ENCODE measurements at regions not wholly inside any gene's neighbourhood (a gene's known extent, or its start where the extent isn't known, plus 50 kb on each side); places are given as distances from the start of the nearest gene placed in this dataset.

DNA sequence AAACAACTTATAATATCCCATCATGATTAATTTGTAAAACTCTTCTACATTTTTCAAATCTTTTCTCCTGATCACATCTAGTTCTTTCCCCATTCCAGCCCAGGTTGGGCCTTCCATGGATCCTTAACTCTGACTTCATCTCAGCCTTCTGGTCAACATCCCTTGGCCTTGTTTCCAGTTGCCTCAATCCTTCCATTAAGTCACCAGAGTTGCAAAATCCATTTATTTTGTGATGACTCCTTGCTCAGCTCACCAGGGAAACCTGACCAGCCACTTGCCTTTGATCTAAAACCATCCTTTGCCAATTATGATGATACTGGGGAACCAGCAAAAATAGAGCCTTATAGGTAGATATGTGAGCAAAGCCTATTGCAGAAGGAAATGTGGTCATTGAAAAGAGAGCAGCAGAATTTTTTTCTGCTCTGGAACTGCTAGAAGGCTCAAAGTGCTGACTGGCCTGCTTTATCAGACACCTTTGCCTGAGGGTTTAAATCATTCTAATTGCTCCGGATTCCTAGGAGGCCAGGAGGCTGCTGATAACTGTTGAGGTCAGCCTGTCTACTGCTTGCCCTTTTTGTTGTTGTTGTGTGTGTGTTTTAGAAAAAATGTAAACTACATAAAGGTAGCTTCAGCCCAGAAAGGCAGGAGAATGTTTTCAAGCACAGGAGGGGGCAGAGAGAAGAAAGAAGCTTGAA is 512.2 kb upstream of the GRIA1 start:
- no peak overlapping the region for H3K27ac ChIP-seq
- TF ChIP-seq ZFX (IDR thresholded peaks at IDR 0.05), result no peak
- TF ChIP-seq, protein P1, sequence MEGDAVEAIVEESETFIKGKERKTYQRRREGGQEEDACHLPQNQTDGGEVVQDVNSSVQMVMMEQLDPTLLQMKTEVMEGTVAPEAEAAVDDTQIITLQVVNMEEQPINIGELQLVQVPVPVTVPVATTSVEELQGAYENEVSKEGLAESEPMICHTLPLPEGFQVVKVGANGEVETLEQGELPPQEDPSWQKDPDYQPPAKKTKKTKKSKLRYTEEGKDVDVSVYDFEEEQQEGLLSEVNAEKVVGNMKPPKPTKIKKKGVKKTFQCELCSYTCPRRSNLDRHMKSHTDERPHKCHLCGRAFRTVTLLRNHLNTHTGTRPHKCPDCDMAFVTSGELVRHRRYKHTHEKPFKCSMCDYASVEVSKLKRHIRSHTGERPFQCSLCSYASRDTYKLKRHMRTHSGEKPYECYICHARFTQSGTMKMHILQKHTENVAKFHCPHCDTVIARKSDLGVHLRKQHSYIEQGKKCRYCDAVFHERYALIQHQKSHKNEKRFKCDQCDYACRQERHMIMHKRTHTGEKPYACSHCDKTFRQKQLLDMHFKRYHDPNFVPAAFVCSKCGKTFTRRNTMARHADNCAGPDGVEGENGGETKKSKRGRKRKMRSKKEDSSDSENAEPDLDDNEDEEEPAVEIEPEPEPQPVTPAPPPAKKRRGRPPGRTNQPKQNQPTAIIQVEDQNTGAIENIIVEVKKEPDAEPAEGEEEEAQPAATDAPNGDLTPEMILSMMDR (conservative IDR thresholded peaks at IDR 0.05), result no peak

DNA sequence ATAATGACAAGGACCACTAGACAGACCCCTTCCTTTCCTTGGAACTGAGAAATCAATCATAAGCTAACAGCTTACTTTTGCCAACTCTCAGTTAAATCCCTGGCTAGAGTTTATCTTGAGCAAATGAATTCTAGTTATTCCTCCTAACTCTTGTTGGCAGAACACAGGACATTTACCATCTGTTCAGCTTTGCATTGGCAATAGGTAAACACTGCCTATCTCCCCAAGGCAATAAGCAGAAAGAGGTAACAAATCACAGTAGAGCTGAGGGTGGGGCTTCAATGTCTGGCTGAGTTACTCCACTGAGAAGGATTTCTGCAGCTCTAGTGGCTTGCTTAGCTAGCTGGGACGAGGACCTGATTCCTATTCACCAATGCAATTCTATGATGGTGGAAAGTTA is 503.3 kb upstream of the GRIA1 start:
- H3K27ac ChIP-seq, result no peak overlapping the region
- no peak for TF ChIP-seq ZFX (IDR thresholded peaks at IDR 0.05)
- TF ChIP-seq, protein P1 (conservative IDR thresholded peaks at IDR 0.05), result no peak

DNA sequence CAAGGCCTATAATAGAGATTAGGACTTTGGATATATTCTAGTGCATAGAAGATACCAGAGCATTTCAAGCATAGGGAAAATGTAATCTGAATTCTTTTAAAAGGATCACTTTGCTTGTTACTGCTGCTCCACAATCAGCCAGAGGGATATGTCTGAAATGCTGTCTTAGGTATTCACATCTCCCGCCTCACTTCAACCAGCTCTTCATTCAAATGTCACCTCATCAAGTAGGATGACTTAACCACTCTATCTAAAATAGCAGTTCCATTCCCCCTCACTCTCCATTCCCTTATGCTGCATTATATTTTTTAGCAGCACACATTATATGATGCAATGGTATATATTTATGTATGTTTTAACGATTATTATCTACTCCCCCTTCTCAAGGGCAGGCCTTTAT is 500.3 kb upstream of the GRIA1 start:
- no peak for TF ChIP-seq ZFX (IDR thresholded peaks at IDR 0.05)
- TF ChIP-seq, protein P1 (conservative IDR thresholded peaks at IDR 0.05), result no peak

DNA sequence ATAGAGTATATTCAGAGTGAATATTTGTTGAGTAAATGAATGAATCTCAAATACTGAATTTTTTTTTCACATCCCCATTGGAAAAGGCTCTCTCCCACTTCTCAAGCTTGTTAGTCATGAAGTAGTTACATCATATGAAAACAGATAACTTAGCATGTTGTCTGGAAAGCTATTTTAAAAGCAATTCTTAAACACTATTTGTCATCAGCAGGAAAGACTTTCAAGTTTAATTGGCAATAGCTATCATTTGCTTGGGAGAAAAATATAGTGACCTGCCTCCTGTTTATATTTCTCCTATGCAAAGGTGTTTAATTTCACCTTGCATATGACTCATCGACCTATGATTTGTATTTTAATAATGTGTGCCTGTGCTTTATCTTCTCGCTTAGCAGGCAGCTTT is 499.8 kb upstream of the GRIA1 start:
- H3K27ac ChIP-seq, result no peak overlapping the region
- no peak for TF ChIP-seq ZFX (IDR thresholded peaks at IDR 0.05)
- TF ChIP-seq, protein P1 (conservative IDR thresholded peaks at IDR 0.05), result no peak

More for the DNA sequence above, 500.3 kb upstream of the GRIA1 start:
- no peak overlapping the region for H3K27ac ChIP-seq

DNA sequence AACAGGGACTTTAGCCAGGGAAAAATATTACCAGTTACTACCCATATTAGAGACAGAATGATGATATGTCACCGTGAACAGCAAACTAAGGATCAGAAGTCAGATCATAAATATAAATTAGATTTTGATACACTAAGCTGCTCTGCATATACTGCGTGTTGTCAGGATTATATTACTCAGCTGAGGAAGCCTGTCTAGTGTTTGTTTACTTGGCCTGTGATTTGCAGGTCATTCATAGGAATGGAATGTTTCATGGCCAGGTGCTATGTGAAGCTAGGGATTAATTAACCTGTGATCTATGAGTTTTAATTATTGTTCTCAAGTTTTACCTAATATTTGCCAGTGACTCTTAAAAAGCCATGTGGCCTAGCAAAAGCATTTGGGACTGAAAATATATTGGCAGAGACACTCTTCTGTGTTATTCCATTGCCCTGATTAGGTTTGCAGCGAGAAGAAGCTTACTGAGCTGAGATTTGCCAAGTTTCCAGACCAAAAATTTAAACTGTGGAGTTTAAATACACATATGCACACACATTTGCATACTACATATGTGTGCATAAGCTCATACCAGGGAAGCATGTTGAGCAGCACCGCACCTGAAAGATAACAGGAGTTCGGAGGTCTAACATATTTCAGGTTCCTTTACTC is 496.3 kb upstream of the GRIA1 start:
- H3K27ac ChIP-seq, result no peak overlapping the region
- no peak for TF ChIP-seq ZFX (IDR thresholded peaks at IDR 0.05)
- TF ChIP-seq, protein P1 (conservative IDR thresholded peaks at IDR 0.05), result no peak

DNA sequence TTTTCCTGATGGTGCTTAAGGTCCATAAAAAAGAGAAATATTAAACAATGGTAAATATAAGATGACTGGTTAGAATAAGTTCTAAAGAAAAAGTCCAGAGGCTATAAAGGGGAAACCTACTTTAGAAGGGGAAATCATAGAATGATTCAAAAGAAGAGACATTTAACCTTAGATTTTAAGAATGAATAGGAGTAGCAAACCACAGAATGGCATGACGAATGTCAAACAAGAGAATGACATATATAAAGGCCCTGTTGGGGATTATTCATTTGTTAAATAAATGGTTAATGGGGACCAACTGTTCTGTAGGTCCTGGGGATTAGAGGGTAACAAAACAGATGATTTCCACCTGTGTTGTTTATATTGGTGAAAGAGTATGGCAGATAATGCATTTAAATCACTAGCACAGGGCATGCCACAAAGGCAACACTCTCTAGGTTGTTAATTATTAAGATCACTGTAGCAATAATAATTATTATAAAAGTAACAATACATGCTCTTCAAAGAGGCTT is 495.2 kb upstream of the GRIA1 start:
- TF ChIP-seq, protein P1 (conservative IDR thresholded peaks at IDR 0.05), result no peak
- no peak for TF ChIP-seq ZFX (IDR thresholded peaks at IDR 0.05)
- H3K27ac ChIP-seq, result no peak overlapping the region

DNA sequence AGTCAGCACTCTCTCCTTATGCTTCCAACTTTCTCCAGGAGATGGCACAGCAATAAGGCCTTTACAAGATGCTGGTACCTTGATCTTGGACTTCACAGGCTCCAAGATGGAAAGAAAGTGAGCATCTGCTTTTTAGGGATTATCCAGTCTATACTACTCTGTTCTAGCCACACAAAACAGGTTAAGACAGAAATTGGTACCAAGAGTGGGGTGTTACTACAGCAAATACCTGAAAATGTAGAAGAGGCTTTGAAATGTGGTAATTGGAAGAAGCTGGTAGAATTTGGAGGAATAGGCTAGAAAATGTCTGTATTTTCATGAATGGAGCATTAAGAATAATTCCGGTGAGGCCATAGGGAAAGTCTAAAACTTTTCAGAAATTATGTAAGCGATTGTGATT is 484.8 kb upstream of the GRIA1 start:
- H3K27ac ChIP-seq, result no peak overlapping the region
- TF ChIP-seq, protein P1 (conservative IDR thresholded peaks at IDR 0.05), result no peak
- no peak for TF ChIP-seq ZFX (IDR thresholded peaks at IDR 0.05)

All from C4-2B (cell line).